ENCODE measurements at regions not wholly inside any gene's neighbourhood (a gene's known extent, or its start where the extent isn't known, plus 50 kb on each side); places are given as distances from the start of the nearest gene placed in this dataset.

GRCh38 chr6:21437581-21437980, 156.0 kb upstream of the SOX4 start:
- TF ChIP-seq POLR2A (IDR thresholded peaks at IDR 0.05; ENCODE audit: borderline replicate concordance, extremely low read depth, insufficient read depth, insufficient read length) (no peak), EZH2phosphoT487 (IDR thresholded peaks at IDR 0.05; ENCODE audit: borderline replicate concordance) (no peak), POLR2AphosphoS5 (IDR thresholded peaks at IDR 0.05; ENCODE audit: low read depth, low read length) (no peak), CEBPB (IDR thresholded peaks at IDR 0.05; ENCODE audit: low read depth) (no peak), MAX (IDR thresholded peaks at IDR 0.05) (no peak), SIN3A (IDR thresholded peaks at IDR 0.05; ENCODE audit: low read depth) (no peak), REST (IDR thresholded peaks at IDR 0.05; ENCODE audit: low read depth) (no peak), JUND (IDR thresholded peaks at IDR 0.05) (no peak), CBX3 (IDR thresholded peaks at IDR 0.05; ENCODE audit: low read depth) (no peak), YY1 (IDR thresholded peaks at IDR 0.05; ENCODE audit: extremely low read depth, insufficient replicate concordance, low read depth, low read length) (no peak)
- TF ChIP-seq, protein P1, sequence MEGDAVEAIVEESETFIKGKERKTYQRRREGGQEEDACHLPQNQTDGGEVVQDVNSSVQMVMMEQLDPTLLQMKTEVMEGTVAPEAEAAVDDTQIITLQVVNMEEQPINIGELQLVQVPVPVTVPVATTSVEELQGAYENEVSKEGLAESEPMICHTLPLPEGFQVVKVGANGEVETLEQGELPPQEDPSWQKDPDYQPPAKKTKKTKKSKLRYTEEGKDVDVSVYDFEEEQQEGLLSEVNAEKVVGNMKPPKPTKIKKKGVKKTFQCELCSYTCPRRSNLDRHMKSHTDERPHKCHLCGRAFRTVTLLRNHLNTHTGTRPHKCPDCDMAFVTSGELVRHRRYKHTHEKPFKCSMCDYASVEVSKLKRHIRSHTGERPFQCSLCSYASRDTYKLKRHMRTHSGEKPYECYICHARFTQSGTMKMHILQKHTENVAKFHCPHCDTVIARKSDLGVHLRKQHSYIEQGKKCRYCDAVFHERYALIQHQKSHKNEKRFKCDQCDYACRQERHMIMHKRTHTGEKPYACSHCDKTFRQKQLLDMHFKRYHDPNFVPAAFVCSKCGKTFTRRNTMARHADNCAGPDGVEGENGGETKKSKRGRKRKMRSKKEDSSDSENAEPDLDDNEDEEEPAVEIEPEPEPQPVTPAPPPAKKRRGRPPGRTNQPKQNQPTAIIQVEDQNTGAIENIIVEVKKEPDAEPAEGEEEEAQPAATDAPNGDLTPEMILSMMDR (IDR thresholded peaks at IDR 0.05 in 2 of 3, conservative IDR thresholded peaks at IDR 0.05 in 1 of 3; ENCODE audit: borderline replicate concordance in 1 of 3, insufficient read depth in 1 of 3, low read depth in 2 of 3, low read length in 2 of 3): no peak
- TF ChIP-seq, protein P2, sequence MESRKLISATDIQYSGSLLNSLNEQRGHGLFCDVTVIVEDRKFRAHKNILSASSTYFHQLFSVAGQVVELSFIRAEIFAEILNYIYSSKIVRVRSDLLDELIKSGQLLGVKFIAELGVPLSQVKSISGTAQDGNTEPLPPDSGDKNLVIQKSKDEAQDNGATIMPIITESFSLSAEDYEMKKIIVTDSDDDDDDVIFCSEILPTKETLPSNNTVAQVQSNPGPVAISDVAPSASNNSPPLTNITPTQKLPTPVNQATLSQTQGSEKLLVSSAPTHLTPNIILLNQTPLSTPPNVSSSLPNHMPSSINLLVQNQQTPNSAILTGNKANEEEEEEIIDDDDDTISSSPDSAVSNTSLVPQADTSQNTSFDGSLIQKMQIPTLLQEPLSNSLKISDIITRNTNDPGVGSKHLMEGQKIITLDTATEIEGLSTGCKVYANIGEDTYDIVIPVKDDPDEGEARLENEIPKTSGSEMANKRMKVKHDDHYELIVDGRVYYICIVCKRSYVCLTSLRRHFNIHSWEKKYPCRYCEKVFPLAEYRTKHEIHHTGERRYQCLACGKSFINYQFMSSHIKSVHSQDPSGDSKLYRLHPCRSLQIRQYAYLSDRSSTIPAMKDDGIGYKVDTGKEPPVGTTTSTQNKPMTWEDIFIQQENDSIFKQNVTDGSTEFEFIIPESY (IDR thresholded peaks at IDR 0.05; ENCODE audit: extremely low read depth, insufficient replicate concordance, low read length): no peak

Measured in HCT116 (cell line).